ENCODE measurements at regions not wholly inside any gene's neighbourhood (a gene's known extent, or its start where the extent isn't known, plus 50 kb on each side); places are given as distances from the start of the nearest gene placed in this dataset.

DNA sequence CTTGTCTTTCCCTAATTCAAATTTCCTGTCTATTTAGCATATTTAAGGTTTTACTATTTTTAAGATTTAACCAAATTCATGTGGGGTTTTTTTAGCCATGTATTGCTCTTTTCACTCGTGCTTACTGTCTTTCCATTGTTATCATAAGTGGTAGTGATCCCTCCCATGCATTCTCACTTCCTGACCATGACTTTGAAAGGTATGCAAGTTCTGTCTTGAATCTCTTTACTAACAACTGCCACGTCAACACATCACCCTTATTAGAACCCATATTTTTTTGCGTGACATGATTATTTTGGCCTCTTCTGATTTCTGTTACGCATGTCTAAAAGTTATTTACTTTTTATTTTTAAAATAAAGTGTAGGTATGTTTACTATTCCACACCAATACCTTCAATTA lies 94.7 kb upstream of the CDH6 start:
- no peak for DNase-seq (ENCODE audit: low spot score)

DNA sequence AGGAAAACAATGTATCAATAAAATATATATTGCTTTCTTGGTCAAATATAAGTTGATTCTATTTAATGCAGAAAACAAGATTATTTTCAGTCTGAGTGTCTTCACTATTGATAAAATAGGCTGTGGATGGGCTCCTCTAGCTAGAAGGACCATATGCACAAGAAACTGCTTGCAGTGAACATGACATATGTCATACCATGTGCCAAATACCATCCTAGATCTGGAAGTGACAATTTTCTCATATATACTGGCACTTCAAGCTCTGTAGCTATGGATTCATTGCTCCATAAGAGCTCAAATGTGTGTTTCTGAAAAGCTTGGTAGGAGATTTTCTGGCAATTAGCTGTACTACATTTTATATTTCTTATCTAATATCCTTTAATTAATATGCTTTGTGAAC lies 95.6 kb upstream of the CDH6 start:
- DNase-seq (ENCODE audit: low spot score) = no peak

DNA sequence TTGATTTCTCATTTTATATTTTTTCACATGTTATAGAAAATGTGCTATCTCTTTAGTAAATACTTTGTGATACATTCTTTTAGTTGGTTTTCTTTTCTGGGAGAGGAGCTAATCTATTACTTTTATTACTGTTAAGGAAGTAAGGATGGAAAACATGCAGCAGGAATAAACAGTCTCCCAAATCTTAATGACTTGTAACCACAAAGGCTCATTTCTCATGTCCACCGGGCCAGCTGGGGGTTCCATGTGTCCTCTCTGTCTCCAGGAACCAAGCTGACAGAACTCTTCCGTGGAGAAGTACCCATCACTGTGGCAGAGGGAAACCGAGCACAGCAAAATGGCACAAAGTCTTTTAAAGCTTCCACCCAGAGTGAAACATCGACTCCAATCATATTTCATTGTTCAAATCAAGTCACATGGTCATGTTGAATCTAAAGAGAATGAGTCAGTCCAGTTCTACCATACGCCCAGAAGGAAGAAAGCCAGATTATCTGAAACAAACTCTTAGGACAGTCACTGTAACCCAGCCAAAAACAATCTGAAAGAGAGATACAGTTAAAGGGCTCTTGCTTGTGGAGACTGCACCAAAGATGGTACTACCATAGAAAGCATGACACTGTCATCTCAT lies 97.1 kb upstream of the CDH6 start:
- DNase-seq (ENCODE audit: low spot score) = no peak

DNA sequence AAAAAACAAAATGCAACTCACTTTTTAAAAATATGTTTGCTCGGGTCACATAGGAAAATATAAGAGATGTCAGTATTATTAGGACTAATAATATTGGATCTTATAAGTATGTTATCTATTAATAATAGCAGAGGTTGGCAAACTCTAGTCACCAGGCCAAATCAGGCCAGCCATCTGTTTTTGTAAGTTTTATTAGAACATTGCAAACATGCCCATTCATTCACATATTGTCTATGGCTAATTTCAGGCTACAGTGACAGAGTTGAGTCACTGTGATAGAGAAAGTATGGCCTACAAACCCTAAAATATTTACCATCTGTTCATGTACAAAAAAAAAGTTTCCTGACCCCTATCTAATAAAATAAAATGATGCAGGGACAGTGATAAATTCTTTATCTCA lies 97.7 kb upstream of the CDH6 start:
- no peak for DNase-seq (ENCODE audit: low spot score)

DNA sequence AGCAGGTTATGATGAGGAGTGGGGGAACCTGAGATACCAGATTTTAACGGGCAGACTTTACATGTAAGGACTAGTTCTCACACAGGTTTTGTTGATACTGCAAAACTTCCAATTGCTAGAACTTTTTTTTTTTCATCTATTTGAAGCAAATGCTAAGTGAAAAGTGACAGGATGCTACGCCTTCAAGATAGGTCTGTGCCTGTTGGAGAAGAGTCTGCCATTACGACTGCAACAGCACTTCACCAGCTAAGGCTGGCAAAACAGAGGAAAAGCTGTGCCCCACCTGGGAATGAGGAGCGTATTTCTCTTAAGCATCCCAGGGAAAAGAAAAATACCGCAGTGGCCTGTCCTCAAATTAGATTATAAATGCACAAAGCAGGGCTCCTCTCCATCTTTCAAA lies 102.0 kb upstream of the CDH6 start:
- no peak for DNase-seq (ENCODE audit: low spot score)

DNA sequence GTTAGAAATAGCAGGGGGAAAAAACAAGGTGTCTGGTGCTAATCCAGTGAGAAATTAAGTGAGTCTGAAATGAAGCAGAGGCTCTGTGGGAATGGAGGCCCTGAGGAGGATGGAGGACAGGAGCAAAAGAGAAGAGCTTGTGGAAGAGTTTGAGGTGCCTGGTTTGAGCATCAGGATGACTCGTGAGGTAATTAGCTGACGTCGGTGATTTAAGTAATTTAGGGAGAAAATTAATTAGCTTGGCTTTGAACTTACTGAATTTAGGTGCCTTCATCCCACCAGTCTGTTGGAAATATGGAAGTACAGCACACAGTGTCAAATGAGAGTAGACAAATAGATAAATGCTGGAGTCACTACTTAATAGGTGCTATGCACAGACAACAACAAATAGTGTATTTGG lies 103.0 kb upstream of the CDH6 start:
- no peak for DNase-seq (ENCODE audit: low spot score)

DNA sequence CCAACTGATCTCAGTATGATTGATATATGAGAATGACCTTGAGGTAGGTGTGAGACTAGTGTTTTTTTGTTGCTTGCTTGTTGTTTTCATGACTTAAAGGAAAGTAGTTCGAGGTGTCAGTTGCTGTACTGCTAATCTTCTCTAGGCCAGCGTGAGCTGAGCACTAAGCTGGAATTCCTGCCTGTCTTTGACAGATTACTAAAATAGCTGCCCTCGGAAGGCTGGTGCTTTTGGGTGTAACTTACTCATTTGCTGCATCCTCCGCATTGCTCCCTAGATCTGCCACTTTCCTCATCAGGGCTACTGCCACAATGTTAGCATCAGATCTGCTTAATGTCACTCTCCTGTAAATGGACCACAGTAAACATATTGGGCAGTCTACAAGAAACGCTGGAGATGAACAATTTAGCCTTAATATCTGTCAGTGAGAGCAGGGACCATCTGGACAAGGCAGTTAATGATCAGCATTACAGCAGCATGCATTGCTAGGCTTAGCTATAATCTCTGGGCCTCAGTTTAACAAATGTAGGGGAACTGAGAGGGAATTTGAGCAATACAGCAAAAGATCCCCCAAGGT lies 106.6 kb upstream of the CDH6 start:
- no peak for DNase-seq (ENCODE audit: low spot score)

DNA sequence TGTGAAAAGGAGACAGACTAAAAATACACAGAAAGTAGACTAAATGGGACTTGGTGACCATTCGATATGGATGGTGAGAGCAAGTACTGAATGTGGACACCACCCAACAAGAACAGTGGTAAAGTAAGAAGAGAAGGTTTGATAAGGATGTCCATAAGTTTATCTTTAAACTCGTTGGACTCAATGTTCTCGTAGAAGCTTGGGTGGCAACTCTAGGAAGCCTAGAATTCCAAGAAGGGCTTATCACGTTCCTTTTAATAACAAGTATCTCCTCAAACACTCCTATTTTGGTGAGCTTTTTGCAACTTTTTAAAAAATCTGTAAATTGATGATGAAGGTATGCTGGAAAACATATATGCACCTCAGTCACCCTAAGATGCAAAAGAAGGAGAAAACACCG lies 108.6 kb upstream of the CDH6 start:
- DNase-seq (ENCODE audit: low spot score) = no peak

DNA sequence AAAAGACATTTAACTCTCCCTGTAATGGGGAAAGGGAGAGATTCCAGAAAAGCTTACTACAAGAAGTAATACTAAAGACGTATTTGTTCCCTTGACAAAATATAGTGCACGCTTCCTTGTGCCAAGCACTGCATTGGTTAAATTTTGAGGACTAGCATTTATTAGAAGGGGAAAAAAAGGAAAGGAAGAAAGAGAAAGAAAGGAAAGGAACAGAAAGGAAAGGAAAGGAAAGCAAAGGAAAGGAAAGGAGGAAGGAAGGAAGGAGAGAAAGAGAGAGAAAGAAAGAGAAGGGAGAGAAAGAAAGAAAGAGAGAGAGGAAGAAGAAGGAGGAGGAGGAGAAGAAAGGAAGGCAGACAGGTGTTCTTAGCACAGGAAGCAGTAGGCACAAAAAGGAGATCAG lies 110.1 kb upstream of the CDH6 start:
- DNase-seq (ENCODE audit: low spot score) = no peak

DNA sequence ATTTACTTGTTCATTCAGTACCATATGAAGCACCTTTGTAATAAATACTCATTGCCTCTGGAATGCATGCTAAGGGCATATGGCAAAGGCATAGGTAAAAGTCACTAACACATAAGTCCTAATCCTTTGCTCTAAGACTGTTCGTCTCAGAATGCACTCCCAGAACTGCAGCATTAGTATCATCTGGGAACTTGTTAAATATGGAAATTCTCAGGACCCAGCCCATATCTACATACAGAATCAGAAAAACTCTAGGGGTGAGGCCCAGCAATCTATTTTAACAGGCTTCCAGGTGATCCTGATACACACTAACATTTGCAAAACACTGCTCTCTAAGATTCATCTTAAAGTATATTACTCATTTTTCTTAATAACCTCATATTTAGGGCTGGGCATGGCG lies 113.8 kb upstream of the CDH6 start:
- DNase-seq (ENCODE audit: low spot score) = no peak

DNA sequence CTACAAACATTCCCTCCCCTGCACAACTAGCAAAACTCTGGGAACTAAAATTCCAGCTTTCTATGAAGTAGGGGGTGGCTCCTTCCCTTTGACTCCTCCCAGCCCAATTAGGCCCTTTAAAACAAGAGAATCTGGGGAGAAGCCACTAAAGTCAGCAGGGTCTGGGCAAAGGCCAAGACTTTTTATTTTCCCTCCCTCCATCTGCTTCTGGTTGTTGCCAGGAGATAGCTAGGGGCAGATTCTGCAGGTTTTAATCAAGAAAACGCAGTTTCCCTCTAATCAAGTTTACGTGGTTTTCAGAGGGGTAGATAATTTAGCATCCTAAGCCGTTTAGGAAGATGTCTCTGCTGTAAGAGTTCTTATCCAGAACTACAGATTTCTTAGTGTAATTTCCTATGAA lies 114.5 kb upstream of the CDH6 start:
- no peak for DNase-seq (ENCODE audit: low spot score)

DNA sequence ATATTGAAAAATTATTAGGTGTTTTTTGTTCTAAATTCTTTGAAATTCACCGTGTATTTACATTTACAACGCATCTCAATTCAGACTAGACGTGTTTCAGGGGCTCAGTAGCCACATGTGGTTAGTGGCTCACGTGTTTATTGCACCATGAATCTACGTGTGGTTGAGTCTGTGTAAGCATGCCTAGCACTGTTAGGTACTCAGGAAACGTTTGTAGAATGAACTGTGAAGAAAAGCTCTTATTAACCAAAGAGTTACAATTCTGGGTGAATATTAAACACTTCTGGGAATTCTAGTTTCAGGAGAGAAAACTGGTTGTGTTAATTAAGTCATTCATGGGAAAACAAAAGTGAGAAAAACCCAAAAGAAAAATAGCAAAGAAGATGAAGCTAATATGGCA lies 117.5 kb upstream of the CDH6 start:
- no peak for DNase-seq (ENCODE audit: low spot score)

DNA sequence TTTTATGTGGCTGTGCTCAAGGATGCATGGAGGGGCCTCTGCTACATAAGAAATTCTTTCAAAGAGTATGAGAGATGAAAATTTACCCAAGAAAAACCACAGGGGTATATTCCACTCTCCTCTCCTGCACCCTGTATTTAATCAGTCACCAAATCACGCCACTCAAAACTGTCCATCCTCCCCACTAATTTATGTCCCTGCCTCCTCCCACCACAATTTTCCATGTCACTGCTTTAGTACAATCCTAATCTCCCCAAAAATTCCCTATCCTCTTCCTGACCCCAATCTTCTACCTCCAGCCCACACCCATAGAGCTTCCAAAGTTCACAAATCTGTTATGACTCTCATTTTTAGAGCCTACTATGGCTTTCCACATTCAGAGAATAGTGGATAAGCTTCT lies 125.2 kb upstream of the CDH6 start:
- DNase-seq (ENCODE audit: low spot score) = no peak

DNA sequence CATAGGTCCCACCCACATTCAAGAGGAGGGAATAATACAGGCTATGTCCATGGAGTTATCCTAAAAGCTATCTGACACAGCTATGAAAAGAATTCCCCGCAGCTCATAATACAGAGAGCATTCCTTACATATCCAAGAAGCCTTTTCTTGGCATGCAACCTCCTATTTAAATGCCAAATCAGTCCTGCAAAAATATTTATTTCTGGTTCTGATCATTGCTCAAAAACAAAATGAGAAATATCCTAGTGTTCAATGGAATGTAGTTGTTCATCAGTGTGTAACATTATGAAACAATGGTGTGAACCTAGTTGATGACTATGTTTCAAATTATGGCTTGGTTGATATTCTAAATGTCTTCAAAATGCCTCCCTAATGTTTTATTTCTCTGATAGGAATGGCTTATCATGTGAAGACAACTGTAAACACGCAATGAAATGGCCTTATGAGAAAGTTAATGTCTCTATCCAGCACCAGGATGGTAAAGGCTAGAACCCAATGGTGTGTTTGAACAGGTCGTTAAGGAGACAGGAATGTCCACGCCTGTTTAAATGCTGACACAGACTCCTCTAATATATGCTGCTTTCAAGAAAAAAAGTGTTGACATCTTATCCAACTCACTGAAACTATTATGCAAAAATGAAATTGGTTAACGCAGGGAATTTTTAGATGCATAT lies 126.7 kb upstream of the CDH6 start:
- DNase-seq (ENCODE audit: low spot score) = no peak

DNA sequence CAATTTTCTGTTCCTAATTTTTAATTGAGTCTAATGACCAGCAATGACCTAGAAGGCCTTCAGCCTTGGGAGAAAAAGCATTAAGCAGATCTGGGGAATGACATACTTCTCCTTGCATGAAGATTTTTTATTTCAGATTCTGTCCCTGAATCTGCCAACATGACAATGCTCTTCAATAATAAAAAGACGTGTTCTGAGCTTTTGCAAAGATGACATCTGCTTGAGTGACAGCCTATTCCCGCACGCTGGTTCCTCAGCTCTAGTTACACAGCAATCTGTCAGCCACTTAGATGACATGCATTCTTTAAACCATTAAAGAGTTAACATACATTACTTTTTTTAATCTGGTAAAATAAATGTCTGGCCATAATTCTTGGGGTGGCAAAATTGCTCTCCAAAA lies 129.3 kb upstream of the CDH6 start:
- no peak for DNase-seq (ENCODE audit: low spot score)

DNA sequence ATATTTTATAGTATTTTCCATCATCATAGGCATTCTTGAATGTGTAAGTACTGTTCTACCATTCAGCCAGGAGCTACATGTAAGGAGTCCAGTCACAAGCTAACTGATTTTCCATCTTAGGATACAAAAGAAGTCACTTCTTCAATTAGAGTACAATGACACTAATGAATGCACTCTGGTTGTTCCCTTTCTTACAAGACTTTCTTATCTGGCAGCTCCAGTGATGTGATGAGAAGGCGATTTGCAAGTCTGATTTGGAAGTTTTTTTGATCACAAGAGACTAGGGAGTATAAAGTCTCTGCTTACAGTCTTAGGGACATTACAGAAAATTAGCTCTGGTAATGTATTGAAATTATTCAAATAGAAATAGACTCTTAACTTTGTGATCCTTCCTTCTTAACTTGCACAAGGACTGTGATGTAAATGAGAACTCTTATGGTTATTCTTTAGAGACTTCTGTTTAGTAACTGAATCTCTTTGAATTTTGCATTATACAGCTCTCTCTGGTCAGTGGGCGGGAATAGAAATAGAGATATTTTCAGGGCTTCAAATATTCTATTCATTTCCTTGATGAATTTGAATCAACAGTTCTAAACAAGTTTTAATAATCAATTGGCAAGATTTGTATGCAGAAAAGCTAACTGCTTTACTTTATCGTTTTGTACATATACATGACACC lies 130.4 kb upstream of the CDH6 start:
- no peak for DNase-seq (ENCODE audit: low spot score)

DNA sequence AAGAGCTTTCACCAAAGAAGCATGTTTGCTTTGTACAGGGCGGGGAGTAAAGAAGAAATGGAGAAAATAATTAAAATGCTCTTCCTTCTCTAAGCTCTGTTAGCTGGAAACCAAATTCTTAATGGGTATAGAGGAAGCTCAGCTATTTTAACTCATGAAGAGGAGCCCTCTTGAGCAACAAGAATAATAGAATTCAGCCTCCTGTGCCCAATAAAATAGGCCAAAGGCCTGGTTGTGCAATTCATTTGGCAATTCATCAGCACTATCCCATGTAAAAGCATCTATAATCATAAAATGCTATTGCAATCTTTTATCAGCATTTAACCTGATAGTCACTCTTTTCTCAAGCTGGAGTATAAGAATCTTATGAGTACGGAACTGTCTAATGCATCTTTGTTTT lies 133.6 kb upstream of the CDH6 start:
- no peak for DNase-seq (ENCODE audit: low spot score)

DNA sequence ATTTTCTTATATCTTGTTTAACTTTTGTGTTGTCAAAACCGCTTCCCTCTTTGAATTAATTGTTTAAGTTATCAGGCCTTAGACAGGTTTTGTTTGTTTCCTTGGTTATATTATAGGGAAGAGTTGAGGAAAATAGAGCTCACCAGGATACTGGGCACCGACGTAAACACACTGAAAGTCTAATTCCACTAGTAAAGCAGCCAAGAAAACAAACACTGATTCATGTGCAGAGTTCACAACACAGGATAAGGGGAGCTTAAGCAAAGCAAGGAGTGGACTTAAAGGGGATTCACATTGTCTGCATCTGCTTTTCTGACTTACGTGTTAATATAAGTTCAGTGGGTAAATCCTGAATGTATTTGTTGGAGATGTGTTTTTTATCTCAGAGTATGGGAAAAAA lies 139.0 kb upstream of the CDH6 start:
- no peak for DNase-seq (ENCODE audit: low spot score)

DNA sequence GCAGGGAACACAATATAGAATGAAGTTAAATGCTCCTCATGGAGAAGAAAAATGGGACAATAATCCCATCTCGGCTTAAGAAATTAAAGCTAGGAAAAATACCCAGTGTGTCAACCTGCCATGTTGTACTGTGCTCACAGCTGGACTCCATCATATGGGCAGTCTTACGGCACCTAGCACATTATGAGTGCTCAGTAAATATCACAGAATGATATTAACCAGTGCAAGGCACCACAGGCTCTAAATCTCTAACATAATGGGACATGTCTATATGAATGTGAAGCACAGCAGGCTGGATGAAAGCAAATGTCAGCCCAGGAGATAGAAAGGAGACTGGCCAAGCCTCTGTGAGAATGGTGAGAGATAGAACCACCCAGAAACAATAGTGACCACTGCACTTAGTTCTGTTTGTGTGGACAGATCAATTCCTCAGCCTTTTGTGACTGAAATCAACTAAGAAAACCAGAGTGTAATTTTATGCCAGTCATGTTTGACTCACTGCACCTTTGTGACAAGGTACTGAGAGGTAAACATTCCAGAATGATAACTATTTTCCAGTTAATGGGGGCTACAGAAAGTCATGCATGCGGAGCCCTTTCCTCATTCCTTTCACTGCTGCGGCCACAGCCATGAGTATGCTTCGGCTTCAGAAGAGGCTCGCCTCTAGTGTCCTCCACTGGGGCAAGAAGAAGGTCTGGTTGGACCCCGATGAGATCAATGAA lies 140.4 kb upstream of the CDH6 start:
- no peak for DNase-seq (ENCODE audit: low spot score)

DNA sequence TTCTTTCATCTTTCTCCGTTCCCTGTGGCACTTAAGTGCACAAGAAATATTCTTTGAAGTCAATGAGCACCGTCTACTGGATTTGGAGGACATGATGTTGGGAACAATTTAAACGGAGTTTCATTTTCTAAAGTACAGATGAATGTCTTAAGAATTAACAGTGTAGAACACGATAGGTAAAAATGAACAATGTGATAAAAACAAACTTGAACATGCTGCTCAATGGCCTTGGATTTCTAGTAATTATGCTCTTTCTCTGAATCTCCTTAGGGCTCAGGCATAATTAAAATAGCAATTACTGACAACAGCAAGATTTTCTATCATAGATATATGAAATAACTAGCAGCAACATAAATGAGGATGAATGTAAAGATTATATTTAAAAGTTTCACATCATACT lies 142.2 kb upstream of the CDH6 start:
- no peak for DNase-seq (ENCODE audit: low spot score)

DNA sequence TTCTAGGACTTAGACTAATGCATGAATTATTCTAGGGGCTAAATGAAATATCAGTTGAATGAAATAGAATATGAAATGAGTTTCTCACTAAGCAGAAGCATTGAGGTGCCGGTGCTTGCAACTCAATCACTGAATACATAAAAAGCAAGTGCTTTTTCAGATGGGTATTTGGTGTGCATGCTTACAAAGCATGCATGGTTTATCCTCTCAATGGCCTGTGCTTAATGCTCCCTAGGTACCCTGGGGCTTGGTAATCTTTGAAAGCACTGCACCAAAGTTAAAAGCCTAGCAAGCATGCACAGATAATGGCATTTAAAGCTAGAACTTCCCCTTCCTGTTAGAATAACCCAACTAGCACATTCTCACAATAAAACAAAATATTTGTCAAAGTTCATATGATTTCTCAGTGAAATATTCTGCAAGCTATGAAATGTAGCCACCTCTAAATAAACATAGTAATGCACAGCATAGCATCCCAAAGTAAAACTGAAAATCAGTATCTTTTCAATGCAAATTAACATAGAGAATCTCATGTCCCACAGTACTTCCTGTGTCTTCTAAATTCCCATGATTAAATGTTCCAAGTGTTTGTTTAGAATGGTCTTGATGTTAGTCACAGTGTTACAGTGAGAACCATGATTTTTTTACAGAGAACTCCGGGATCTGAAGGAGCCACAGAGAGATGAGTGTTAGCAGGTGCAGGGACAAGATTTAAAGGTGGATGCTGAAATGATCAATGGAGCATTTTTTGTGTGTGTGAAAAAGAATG lies 143.4 kb upstream of the CDH6 start:
- DNase-seq (ENCODE audit: low spot score) = no peak

All from mesenteric fat pad (tissue), 1 donor.